Stomach (tissue), 8 donors: ENCODE measurements at regions not wholly inside any gene's neighbourhood (a gene's known extent, or its start where the extent isn't known, plus 50 kb on each side); places are given as distances from the start of the nearest gene placed in this dataset.

Experiments used
- DNase-seq, 2 donors: peaks; one replicate each; pipeline versions ENCODE4 v3.0.0 to v3.0.0-alpha.2; 2013 to 2019
- H3K27ac ChIP-seq, 5 donors: fragments of 200-600 bp in 4 of 5; sonication (generic) in 4 of 5; one replicate each; pipeline ENCODE4 v1.5.1; 2013 to 2019; ENCODE audit warnings: mild to moderate bottlenecking in 1 of 5, moderate library complexity in 1 of 5
- H3K27me3 ChIP-seq, 3 donors: fragments of 200-600 bp; sonication (generic); one replicate each; pipeline ENCODE4 v1.5.1; 2017 to 2019; ENCODE audit warnings: mixed run types in 1 of 3
- H3K36me3 ChIP-seq, 4 donors: fragments of 200-600 bp; sonication (generic); 1 replicate in 3 of 4; 2 replicates in 1 of 4; pipeline ENCODE4 v1.5.1; 2016 to 2019
- H3K4me1 ChIP-seq, 4 donors: fragments of 200-600 bp; sonication (generic); one replicate each; pipeline ENCODE4 v1.5.1; 2016 to 2019
- H3K4me3 ChIP-seq, 4 donors: fragments of 200-600 bp; sonication (generic) in 3 of 4; one replicate each; pipeline ENCODE4 v1.5.1; 2016 to 2019; ENCODE audit warnings: mild to moderate bottlenecking in 1 of 4
- H3K9me3 ChIP-seq, 4 donors: fragments of 200-600 bp; sonication (generic); one replicate each; pipeline ENCODE4 v1.5.1; 2016 to 2019
- EP300 ChIP-seq: sonication (generic); formaldehyde crosslinking; IDR thresholded peaks from one replicate; pipeline ENCODE4 v1.6.1; 2017; ENCODE audit warnings: antibody characterized with exemption
- POLR2A ChIP-seq, 4 donors: fragments of 450-650 bp; IDR thresholded peaks; one replicate each; pipeline ENCODE4 v1.6.1; 2016; ENCODE audit warnings: antibody characterized with exemption in 4 of 4, control low read depth in 2 of 4, mild to moderate bottlenecking in 1 of 4, moderate library complexity in 1 of 4
- POLR2AphosphoS5 ChIP-seq, 3 donors: sonication (generic); formaldehyde crosslinking; IDR thresholded peaks; one replicate each; pipeline ENCODE4 v1.6.1; 2016; ENCODE audit warnings: antibody characterized with exemption in 3 of 3
- WGBS, 5 donors: extraction: QIAGEN DNeasy Blood & Tissue Kit in 3 of 5; methylation state at CpG; one replicate each; pipeline versions ENCODE4 v1.1.5 to v1.1.7; 2013 to 2018; 5-methylcytosine and 5-hydroxymethylcytosine counted together
- intact Hi-C: fragments of 100-400 bp; cut with DNase I; formaldehyde crosslinking; loops from one replicate; pipeline ENCODE4 v1.15.1; 2023; ENCODE audit warnings: low total_unique reads
- TF ChIP-seq, protein P1 (sequence below), 7 experiments: fragments of 450-650 bp in 4 of 7; fragments of 200-600 bp in 3 of 7; sonication (generic) in 3 of 7; IDR thresholded peaks; one replicate each; pipeline ENCODE4 v1.5.1; 2016 to 2019; ENCODE audit warnings: antibody characterized with exemption in 7 of 7, control low read depth in 2 of 7, mild to moderate bottlenecking in 1 of 7
- donor health status: healthy with polysubstance abuse.
- donor health status: Bipolar disorder and iron deficiency.
- donor health status: healthy.

- TF ChIP-seq, protein P1, sequence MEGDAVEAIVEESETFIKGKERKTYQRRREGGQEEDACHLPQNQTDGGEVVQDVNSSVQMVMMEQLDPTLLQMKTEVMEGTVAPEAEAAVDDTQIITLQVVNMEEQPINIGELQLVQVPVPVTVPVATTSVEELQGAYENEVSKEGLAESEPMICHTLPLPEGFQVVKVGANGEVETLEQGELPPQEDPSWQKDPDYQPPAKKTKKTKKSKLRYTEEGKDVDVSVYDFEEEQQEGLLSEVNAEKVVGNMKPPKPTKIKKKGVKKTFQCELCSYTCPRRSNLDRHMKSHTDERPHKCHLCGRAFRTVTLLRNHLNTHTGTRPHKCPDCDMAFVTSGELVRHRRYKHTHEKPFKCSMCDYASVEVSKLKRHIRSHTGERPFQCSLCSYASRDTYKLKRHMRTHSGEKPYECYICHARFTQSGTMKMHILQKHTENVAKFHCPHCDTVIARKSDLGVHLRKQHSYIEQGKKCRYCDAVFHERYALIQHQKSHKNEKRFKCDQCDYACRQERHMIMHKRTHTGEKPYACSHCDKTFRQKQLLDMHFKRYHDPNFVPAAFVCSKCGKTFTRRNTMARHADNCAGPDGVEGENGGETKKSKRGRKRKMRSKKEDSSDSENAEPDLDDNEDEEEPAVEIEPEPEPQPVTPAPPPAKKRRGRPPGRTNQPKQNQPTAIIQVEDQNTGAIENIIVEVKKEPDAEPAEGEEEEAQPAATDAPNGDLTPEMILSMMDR (IDR thresholded peaks at IDR 0.05): no peak
- no peak for TF ChIP-seq EP300
- no peak for TF ChIP-seq POLR2AphosphoS5 (IDR thresholded peaks at IDR 0.05)
- no peak for TF ChIP-seq POLR2A (IDR thresholded peaks at IDR 0.05)
- intact Hi-C loops: no loop called here
- Histone ChIP-seq H3K36me3 (no peaks in the 10 kb centered on the region), H3K4me1 (peaks cover 0 to 7% (median 3%) of the 10 kb centered on the region in 4 donors), H3K9me3 (peaks cover 0 to 4% (median 0%) of the 10 kb centered on the region in 4 donors), H3K4me3 (no peak overlapping the region), H3K27me3 (no peaks in the 10 kb centered on the region), H3K27ac (no peak overlapping the region)
- WGBS, 5 donors: 34 to 62% (median 49%) methylated on average over 3 of the region's 3 CpGs
- peak in 1 of 2 donors; percentile 26 for DNase-seq
Measured at GRCh38 chr4:149008415-149009025, 566.3 kb upstream of the NR3C2 start.

DNA sequence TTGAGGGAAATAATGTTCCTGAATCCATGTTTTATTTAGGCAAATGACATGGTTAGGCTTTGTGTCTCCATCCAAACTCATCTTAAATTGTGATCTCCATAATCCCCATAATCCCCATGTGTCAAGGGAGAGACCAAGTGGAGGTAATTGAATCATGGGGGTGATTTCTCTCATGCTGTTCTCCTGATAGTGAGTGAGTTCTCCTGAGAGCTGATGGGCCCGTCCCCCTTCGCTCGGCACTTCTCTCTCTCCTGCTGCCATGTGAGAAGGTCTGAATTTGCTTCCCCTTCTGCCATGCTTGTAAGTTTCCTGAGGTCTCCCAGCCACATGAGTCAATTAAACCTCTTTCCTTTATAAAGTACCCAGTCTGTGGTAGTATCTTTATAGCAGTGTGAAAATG lies 563.0 kb upstream of the NR3C2 start:
- Histone ChIP-seq H3K4me1 (peaks cover 0 to 7% (median 3%) of the 10 kb centered on the region in 4 donors), H3K36me3 (no peaks in the 10 kb centered on the region), H3K4me3 (no peak overlapping the region), H3K9me3 (no peaks in the 10 kb centered on the region), H3K27me3 (no peaks in the 10 kb centered on the region), H3K27ac (no peak overlapping the region)
- no peak for DNase-seq
- WGBS, 5 donors: 90 to 98% (median 93%) methylated on average over 3 of the region's 3 CpGs
- no peak for TF ChIP-seq POLR2AphosphoS5 (IDR thresholded peaks at IDR 0.05)
- no peak for TF ChIP-seq EP300
- no peak for TF ChIP-seq POLR2A (IDR thresholded peaks at IDR 0.05)
- TF ChIP-seq, protein P1 (IDR thresholded peaks at IDR 0.05): no peak
- intact Hi-C loops: no loop called here

DNA sequence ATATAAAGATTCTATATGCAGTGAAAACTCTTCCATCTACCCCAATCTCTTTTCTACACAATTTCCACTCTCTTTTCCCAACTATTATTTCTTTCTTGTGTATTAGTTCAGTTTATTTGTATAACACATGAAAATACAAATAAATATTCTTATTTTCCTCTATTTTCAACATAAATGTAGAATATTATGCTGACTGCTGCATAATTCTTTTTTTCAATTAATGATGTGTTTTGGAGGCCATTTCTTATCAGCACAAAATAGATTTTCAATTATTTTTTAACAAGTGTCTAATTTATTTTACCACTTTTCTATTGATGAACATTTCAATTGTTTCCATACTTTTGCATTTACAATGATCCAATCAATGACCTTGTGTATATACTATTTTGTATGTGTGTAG lies 557.7 kb upstream of the NR3C2 start:
- TF ChIP-seq EP300 (no peak), POLR2A (IDR thresholded peaks at IDR 0.05) (no peak), POLR2AphosphoS5 (IDR thresholded peaks at IDR 0.05) (no peak)
- TF ChIP-seq, protein P1 (IDR thresholded peaks at IDR 0.05): no peak
- Histone ChIP-seq H3K4me3 (no peak overlapping the region), H3K36me3 (no peaks in the 10 kb centered on the region), H3K27me3 (no peaks in the 10 kb centered on the region), H3K27ac (no peak overlapping the region), H3K4me1 (no peaks in the 10 kb centered on the region), H3K9me3 (no peaks in the 10 kb centered on the region)
- intact Hi-C loops: no loop called here
- no peak for DNase-seq

GRCh38 chr4:148998719-148999118 lies 556.5 kb upstream of the NR3C2 start:
- Histone ChIP-seq H3K9me3 (no peaks in the 10 kb centered on the region), H3K27me3 (no peaks in the 10 kb centered on the region), H3K27ac (no peak overlapping the region), H3K4me3 (no peak overlapping the region), H3K4me1 (no peaks in the 10 kb centered on the region), H3K36me3 (no peaks in the 10 kb centered on the region)
- 70 to 83% (median 77%) methylated on average over 2 of the region's 2 CpGs for WGBS, 5 donors
- TF ChIP-seq POLR2A (IDR thresholded peaks at IDR 0.05) (no peak), EP300 (no peak), POLR2AphosphoS5 (IDR thresholded peaks at IDR 0.05) (no peak)
- TF ChIP-seq, protein P1 (IDR thresholded peaks at IDR 0.05): no peak
- DNase-seq: no peak
- intact Hi-C loops: no loop called here
